ENCODE measurements at regions not wholly inside any gene's neighbourhood (a gene's known extent, or its start where the extent isn't known, plus 50 kb on each side); places are given as distances from the start of the nearest gene placed in this dataset.

DNA sequence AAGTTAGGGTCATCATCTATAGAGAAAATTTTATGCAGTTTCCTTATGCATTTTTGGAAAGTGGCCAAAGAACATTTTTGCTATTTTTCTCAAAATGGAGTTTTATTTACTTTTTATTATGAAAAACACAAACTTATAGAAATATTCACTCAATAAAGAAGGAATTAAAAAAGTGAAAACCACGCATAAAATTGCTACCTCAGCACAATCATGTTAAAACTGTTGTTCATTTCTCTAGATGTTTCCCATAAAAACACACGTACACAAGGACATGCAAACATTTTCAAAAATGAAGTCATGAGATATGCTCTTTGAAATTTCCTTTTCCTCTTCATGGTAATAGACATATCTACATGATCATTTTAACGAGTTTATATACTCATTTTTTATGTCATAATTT lies 536.8 kb upstream of the MAGEB18 start:
- no peak for DNase-seq (ENCODE audit: extremely low read depth, low read depth)

GRCh38 chrX:25618248-25618647 lies 519.9 kb upstream of the MAGEB18 start:
- TF ChIP-seq, protein P1, sequence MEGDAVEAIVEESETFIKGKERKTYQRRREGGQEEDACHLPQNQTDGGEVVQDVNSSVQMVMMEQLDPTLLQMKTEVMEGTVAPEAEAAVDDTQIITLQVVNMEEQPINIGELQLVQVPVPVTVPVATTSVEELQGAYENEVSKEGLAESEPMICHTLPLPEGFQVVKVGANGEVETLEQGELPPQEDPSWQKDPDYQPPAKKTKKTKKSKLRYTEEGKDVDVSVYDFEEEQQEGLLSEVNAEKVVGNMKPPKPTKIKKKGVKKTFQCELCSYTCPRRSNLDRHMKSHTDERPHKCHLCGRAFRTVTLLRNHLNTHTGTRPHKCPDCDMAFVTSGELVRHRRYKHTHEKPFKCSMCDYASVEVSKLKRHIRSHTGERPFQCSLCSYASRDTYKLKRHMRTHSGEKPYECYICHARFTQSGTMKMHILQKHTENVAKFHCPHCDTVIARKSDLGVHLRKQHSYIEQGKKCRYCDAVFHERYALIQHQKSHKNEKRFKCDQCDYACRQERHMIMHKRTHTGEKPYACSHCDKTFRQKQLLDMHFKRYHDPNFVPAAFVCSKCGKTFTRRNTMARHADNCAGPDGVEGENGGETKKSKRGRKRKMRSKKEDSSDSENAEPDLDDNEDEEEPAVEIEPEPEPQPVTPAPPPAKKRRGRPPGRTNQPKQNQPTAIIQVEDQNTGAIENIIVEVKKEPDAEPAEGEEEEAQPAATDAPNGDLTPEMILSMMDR (IDR thresholded peaks at IDR 0.05; ENCODE audit: low read depth, low read length): no peak
- no peak for DNase-seq (ENCODE audit: extremely low read depth, low read depth)

More for the DNA sequence above, 536.8 kb upstream of the MAGEB18 start:
- TF ChIP-seq, protein P1 (IDR thresholded peaks at IDR 0.05; ENCODE audit: low read depth, low read length): no peak

GRCh38 chrX:25640276-25640675 lies 497.9 kb upstream of the MAGEB18 start:
- DNase-seq (ENCODE audit: extremely low read depth, low read depth): no peak
- TF ChIP-seq, protein P1 (IDR thresholded peaks at IDR 0.05; ENCODE audit: low read depth, low read length): no peak

- DNase-seq (ENCODE audit: extremely low read depth, low read depth): no peak
- TF ChIP-seq, protein P1 (IDR thresholded peaks at IDR 0.05; ENCODE audit: low read depth, low read length): no peak
These were observed 492.0 kb upstream of the MAGEB18 start for GRCh38 chrX:25646156-25646555.

DNA sequence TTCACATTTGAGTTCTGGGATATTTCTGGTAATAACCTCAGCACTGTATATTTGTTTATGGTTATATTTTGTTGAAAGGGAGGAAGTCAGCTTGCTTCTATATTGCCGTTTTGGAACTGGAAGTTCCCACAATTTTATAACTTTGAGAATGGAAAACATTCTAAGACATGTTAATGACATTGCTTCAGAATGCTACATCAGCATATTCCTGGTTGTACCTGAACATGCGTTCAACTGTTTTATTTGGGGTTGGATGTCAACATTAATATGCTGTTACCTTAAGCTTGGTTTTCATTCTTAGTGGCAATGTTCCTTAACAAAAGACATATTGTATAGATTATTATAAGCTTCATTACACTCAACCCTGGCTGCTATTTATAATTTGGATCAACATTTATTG lies 489.4 kb upstream of the MAGEB18 start:
- DNase-seq (ENCODE audit: extremely low read depth, low read depth): no peak
- TF ChIP-seq, protein P1 (IDR thresholded peaks at IDR 0.05; ENCODE audit: low read depth, low read length): no peak

DNA sequence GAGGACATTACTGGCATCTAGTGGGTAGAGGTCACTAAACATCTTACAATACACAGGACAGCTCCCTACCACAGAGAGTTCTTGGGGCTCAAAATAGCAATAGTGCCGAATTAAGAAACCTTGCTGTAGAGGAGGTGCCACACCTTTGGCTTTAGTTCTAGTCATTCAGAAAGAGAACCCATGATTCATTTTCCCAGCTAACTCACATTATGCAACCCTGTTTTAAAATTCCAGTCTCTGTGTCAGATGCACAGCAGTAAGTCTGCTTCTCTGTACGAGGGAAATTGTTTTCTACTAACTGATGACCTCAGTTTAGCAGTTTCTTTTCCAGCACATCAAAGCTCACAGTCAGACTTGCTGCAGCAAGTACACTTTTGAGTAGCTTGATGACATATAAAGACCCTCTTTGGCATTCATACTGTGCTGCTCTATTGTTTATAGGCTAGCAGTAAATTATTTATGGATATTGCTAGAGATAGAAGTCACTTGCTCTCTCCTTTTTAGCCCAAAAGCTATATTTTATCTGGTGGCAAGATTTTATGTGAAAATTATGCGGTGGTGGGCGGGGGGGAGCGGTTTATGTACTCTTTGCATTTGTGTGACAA lies 487.8 kb upstream of the MAGEB18 start:
- TF ChIP-seq, protein P1 (IDR thresholded peaks at IDR 0.05; ENCODE audit: low read depth, low read length): no peak
- no peak for DNase-seq (ENCODE audit: extremely low read depth, low read depth)

DNA sequence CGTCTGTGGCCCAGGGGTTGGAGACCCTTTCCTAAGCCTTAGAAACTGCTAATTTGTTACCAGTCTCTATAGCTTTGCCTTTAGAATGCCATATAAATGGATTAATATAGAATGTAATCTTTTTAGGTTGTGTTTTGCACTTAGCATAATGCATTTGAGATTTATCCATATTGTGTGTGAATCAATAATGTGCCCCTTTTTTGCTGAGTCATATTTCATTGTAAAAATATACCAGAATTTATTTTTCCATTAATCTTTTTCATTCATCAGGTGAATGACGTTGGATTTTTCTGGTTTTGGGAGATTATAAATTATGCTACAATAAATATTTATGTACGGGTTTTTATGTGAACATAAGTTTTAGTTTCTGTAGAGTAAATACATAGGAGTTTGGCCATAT lies 478.8 kb upstream of the MAGEB18 start:
- DNase-seq (ENCODE audit: extremely low read depth, low read depth): no peak
- TF ChIP-seq, protein P1 (IDR thresholded peaks at IDR 0.05; ENCODE audit: low read depth, low read length): no peak
